ENCODE measurements at regions not wholly inside any gene's neighbourhood (a gene's known extent, or its start where the extent isn't known, plus 50 kb on each side); places are given as distances from the start of the nearest gene placed in this dataset.

GRCh38 chr1:9476790-9477463 lies 62.3 kb upstream of the SLC25A33 start:
- TF ChIP-seq CTCF (IDR thresholded peaks at IDR 0.05) (no peak), EZH2 (IDR thresholded peaks at IDR 0.05; ENCODE audit: borderline replicate concordance, insufficient read depth, low read depth, low read length, poor library complexity, severe bottlenecking) (no peak)
